TTC549 (cell line): ENCODE measurements at regions not wholly inside any gene's neighbourhood (a gene's known extent, or its start where the extent isn't known, plus 50 kb on each side); places are given as distances from the start of the nearest gene placed in this dataset.

Experiments
- FAIRE-seq: peaks from 2 replicates; lab custom pipeline; 2012; peaks lifted over from hg19 to GRCh38; lab: Jason Lieb, UNC

DNA sequence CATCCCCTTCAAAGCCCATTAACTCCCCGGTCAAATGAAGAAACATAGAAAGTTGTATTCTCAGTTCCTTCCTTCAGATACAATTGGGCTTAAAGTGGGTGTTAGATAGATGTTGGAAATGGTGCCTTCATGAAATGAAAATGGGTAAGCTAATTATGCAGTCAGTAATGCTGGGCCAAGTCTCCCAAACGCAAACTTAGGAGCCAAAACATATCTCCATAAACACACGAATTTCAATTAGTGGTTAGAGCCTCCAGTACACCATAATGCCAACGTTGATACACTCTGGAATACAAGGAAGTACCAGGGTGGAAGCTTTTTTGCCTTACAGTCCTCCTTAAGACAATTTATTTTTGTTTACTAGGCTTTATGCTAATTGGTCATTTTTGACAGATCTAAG is 1059.0 kb downstream of the TUSC7 start:
- FAIRE-seq = no peak

- FAIRE-seq = no peak
Observed at GRCh38 chr3:117774130-117774529, 1064.6 kb downstream of the TUSC7 start.

DNA sequence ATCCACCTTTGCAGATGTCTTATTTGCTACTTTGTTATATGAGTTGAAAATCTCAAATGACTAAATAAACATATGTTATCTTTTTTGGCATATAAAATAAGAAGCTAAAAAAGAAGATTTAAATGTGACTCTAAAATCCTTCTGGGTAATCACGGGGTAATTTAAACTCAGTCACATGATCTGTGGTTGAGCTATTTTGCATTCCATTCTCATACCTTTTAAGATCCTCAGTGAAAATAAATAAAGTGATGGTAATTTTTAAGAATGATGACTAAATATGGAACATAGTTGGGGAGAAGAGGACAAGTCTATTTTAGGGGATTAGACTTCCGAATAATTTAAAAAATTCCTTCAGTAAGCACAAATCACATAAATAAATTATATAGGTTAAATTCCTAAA is 1076.8 kb downstream of the TUSC7 start:
- no peak for FAIRE-seq

DNA sequence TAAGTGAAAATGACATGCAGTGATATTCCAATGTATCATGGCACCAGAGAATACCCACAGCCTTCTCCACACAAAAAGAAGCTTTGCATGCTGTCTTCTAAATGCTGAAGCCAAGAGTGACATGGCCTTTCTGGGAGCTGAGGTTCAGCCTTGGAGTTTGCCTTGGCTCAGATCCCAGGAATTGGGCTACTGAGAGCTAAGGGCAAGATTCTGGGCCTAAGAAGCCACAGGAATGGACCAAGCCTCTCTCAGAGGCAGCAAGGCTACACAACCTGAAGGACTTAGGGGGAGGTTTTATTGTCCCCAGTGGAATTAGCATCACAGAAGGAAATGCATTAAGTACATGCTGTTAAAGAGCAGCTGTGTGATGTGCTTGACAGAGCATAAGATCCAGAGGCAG is 1078.5 kb downstream of the TUSC7 start:
- no peak for FAIRE-seq

GRCh38 chr3:117788506-117788905 is 1078.9 kb downstream of the TUSC7 start:
- FAIRE-seq = no peak

DNA sequence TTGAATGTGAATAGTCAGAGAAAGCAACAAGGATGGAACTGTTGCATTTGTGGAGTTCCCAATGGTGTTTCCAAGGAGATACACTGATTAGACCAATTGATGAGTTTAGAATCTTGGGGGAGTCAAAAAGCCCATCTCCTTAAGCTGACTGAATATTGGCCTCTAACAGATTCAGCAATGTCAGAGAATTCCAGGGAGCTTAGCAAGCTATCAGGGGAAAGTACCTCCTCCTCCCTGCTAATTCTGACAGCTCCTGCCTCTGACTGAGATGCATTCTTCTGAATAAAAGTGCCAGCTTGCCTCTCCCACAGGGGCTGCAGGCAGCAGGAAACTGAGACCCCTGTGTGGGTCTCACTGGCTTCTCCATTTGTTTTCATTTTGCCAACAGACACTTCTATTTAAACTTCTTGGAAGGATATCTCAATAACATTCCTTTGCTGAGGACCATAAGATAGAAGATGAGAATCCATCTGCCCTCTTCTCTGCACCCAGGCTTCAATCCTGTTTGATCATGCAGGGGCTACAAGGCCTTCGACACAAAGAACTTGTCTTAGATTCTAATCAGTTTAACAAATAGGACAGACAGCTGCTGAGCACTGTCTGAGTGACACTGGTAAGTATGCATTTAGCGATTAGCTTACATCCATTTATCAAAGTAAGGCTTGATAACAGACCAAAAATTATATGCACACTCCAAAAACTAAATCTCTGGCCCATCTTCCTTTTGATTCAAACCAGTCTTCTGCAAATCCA is 1080.8 kb downstream of the TUSC7 start:
- no peak for FAIRE-seq

- no peak for FAIRE-seq
Observed at GRCh38 chr3:117793622-117794265, 1084.2 kb downstream of the TUSC7 start.

DNA sequence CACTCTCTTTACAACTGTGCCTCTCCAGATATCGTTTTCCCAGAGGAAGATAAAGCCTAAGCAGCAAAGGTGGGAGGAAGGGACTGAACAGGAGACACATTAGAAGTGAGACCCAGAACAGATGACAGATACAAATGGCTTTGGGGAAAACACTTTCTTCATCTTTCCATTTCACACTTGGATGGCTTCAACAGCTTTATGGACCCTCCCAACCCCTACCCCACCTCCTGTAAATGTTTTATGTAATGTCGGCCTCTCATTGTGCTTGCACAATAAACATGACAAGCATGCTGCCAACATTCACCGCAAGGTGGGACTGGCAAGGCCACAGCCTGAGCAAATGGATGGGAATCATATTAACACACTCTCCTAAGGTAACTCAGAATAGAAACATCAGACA is 1088.6 kb downstream of the TUSC7 start:
- FAIRE-seq = no peak

GRCh38 chr3:117798687-117799386 is 1089.3 kb downstream of the TUSC7 start:
- FAIRE-seq = no peak

- no peak for FAIRE-seq
Observed at GRCh38 chr3:117799387-117799735, 1089.8 kb downstream of the TUSC7 start.

DNA sequence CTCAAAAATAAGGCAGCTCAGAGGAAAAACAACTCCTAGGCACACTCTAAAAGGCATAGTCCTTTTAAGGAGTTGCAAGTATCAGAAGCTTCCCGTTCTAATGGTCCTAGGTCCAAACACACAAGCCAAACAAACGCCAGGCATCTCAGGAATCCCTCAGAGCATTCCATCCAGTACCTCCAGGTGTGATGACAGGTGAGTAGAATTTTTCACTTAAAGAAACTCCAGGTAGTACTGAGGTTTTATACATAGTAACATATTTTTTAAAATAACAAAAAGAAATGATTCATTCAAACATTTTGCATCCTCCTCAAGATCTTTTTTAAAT is 1092.3 kb downstream of the TUSC7 start:
- FAIRE-seq = no peak

- FAIRE-seq = no peak
Observed at GRCh38 chr3:117809186-117810081, 1099.9 kb downstream of the TUSC7 start.

DNA sequence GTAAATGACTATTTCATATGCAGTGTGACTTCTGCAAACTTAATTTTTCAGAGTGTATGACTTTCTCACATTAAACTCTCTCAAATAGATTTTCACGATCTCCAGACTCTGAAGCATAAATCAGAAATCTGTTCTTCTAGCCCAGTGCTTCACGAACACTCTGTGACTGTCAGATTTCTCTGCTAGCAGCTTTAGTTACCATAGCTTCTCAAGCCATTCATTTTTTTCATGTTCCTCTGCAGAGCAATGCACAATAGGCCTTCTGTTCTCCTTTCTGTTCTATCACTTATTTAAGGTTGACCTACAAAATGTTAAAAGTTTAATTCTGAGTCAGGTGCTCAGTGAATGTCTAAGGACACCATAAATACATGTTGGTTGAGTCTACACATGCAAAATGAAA is 1102.2 kb downstream of the TUSC7 start:
- no peak for FAIRE-seq

GRCh38 chr3:117814975-117815374 is 1105.4 kb downstream of the TUSC7 start:
- FAIRE-seq = no peak

DNA sequence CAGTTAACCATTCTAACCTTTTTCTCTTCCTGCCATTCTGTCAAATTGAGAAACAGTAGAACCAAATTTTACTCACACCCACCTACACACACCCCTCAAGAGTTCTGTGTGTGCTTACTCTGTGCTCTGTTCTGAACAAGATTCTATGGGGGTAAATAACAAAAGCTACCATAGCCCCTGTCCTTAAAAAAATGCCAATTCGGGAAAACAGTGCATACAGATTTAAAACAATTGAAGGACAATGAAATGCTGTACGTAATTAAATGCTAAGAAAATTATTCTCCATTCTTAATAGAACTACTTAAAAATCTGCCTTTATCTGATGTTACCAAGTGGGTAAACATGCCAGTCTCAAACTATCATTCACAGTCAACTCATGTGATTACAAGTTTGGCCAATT is 1107.5 kb downstream of the TUSC7 start:
- FAIRE-seq = no peak

DNA sequence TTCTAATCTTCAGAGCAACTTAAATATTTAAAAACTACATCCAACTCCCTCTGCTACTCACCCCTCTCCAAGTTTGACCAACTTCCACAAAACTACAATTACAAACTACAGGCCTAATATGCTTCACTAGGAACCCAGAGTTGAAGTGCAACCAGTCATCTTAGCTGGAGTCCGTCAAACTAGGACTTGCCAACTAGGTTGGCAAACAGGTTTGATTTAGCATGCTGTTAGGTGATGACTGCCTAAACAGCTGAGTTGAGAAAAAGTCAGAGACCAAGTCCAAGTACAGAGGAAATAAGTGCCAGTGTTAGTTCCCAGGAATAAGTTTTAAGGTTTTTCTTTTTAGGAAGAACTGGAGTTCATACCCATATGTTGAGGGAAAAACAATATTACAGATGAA is 1109.0 kb downstream of the TUSC7 start:
- FAIRE-seq = no peak

GRCh38 chr3:117820658-117821299 is 1111.2 kb downstream of the TUSC7 start:
- no peak for FAIRE-seq

- FAIRE-seq = no peak
Observed at GRCh38 chr3:117822416-117822815, 1112.8 kb downstream of the TUSC7 start.

DNA sequence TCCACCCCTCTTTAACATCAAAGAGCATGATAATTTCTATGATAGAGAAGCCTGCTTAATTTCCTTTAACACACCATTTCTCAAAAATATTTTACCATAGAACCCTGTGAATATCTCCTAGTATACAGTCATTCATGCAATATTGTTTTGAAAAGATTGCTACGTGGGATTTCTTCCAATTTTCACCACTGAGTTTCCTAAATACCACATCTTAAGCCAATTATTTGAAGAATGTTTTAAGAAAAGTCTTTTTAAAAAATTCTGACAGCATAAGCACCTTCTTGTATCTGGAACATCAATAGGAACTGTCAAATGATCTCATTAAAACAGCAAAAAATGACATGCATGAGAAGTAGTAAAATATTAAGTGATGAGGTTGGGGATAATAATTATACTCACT is 1126.7 kb downstream of the TUSC7 start:
- FAIRE-seq = no peak

DNA sequence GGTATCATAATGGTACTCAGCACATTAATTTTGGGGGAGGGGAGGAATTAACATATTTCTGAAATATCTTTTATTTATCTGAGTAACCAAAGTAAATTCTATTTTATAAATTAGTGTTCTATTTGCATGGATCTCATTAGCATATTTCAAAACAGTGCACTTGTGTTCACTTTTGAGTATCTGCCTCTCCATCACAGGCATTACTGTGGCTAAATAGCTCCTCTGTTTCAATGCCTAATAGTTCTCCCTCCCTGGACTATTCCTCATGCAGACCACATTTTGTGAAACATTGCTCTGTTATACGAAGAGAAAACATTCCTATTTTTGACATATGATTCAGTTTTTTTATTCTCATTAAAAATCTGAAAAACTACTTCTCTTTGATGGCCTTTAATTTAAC is 1127.8 kb downstream of the TUSC7 start:
- FAIRE-seq = no peak

- FAIRE-seq = no peak
Observed at GRCh38 chr3:117842086-117842485, 1132.5 kb downstream of the TUSC7 start.

GRCh38 chr3:117843356-117843755 is 1133.8 kb downstream of the TUSC7 start:
- no peak for FAIRE-seq
